Psoas muscle (tissue), 7 donors: ENCODE measurements at regions not wholly inside any gene's neighbourhood (a gene's known extent, or its start where the extent isn't known, plus 50 kb on each side); places are given as distances from the start of the nearest gene placed in this dataset.
"Not testable (repeated sequence)": the region's sequence is repeated elsewhere in the genome, so short reads cannot be mapped to it uniquely, and the experiment has no call there.

ENCODE experiments used
- ATAC-seq, 4 donors: fragments of 200-7000 bp; cut with Tn5 transposase; one replicate each; pipeline ENCODE4 v1.9.1; 2020; ENCODE audit warnings: moderate library complexity in 3 of 4, mild to moderate bottlenecking in 2 of 4
- DNase-seq, 2 donors: peaks; one replicate each; pipeline ENCODE4 v3.0.0-alpha.2; 2020
- H3K27ac ChIP-seq: fragments of 200-600 bp; one replicate; pipeline ENCODE4 v1.8.0; 2022
- H3K27me3 ChIP-seq, 3 donors: fragments of 200-600 bp in 1 of 3; one replicate each; pipeline versions ENCODE4 v1.6.1 to v1.8.0; 2013 to 2022; ENCODE audit warnings: low read length in 2 of 3, mild to moderate bottlenecking in 2 of 3, moderate library complexity in 1 of 3; ENCODE audit not compliant: insufficient read depth in 3 of 3
- H3K36me3 ChIP-seq, 2 donors: fragments of 200-600 bp in 1 of 2; one replicate each; pipeline versions ENCODE4 v1.6.1 to v1.8.0; 2013 to 2022; ENCODE audit warnings: low read depth in 1 of 2, mild to moderate bottlenecking in 1 of 2, moderate library complexity in 1 of 2; ENCODE audit not compliant: insufficient read depth in 1 of 2
- H3K4me1 ChIP-seq: fragments of 200-600 bp; one replicate; pipeline ENCODE4 v1.8.0; 2022
- H3K4me3 ChIP-seq: fragments of 200-600 bp; one replicate; pipeline ENCODE4 v1.8.0; 2022; ENCODE audit warnings: mild to moderate bottlenecking
- H3K9me3 ChIP-seq: fragments of 200-600 bp; one replicate; pipeline ENCODE4 v1.8.0; 2022
- WGBS, 3 donors: extraction: QIAGEN DNeasy Blood & Tissue Kit; methylation state at CpG; one replicate each; pipeline versions ENCODE4 v1.1.6 to v1.1.7; 2013; 5-methylcytosine and 5-hydroxymethylcytosine counted together
- intact Hi-C, 2 donors: fragments of 100-400 bp; cut with DNase I; formaldehyde crosslinking; loops; one replicate each; pipeline versions ENCODE4 v1.11.0 to v1.14.2; 2022
- TF ChIP-seq, protein P1 (sequence below): fragments of 200-600 bp; IDR thresholded peaks from one replicate; pipeline ENCODE4 v1.8.0; 2022; ENCODE audit warnings: antibody characterized with exemption
- donor health status: healthy with polysubstance abuse.
- donor health status: DM: no; HTN: no; CAD: no; lungs with moderate emphysema.
- donor health status: Bipolar disorder and iron deficiency.
- donor health status: healthy.
- donor health status: DM: yes; HTN: yes; CAD: no.
- donor health status: DM: no; HTN: no; CAD: no.
- donor health status: DM: yes; HTN: yes; CAD: no.

GRCh38 chr1:209196140-209196539 is 387.4 kb upstream of the CAMK1G start:
- Histone ChIP-seq H3K4me1 (no peaks in the 10 kb centered on the region), H3K27me3 (peaks cover 0 to 2% (median 0%) of the 10 kb centered on the region in 3 donors), H3K36me3 (no peaks in the 10 kb centered on the region), H3K9me3 (peaks cover 19% of the 10 kb centered on the region), H3K4me3 (no peak overlapping the region), H3K27ac (no peak overlapping the region)
- DNase-seq: no peak
- intact Hi-C loops: no loop called here
- TF ChIP-seq, protein P1, sequence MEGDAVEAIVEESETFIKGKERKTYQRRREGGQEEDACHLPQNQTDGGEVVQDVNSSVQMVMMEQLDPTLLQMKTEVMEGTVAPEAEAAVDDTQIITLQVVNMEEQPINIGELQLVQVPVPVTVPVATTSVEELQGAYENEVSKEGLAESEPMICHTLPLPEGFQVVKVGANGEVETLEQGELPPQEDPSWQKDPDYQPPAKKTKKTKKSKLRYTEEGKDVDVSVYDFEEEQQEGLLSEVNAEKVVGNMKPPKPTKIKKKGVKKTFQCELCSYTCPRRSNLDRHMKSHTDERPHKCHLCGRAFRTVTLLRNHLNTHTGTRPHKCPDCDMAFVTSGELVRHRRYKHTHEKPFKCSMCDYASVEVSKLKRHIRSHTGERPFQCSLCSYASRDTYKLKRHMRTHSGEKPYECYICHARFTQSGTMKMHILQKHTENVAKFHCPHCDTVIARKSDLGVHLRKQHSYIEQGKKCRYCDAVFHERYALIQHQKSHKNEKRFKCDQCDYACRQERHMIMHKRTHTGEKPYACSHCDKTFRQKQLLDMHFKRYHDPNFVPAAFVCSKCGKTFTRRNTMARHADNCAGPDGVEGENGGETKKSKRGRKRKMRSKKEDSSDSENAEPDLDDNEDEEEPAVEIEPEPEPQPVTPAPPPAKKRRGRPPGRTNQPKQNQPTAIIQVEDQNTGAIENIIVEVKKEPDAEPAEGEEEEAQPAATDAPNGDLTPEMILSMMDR: no peak
- no peak for ATAC-seq

DNA sequence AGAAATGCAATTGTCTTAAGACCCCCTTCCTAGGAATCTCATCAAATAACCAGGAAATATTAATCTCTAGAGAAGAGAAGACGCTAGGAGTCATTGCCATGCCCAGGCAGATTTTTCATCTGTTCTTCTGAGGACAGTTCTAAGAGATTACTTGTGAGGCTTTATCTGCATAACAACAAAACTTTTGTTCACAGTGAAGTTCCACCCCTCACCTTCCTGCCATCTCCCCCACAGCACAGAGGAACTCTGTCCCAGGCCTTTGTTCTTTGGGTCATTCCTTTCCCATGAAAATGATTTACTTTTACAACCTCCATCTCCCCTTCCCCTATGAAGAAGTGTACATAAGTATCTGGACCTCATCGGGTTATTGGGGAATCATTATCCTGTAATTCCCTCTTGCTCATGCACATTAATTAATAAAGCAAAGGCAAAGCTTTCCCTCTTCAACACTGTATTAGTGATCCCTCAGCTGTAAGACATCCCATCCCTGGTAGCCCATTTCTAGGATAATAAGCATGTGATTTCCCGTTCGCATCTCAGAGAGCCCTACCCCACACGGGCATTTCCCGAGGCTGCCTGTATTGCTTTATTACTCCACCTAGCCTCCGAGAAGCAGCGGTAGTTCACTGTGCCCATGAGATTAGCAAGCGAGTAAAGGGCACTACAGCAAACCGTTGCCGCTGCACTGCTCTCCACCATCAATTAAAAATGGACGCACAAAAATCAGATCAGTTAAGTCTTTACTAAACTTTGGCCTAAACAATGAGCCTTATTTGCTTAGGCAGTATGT is 384.4 kb upstream of the CAMK1G start:
- no peak for DNase-seq
- intact Hi-C loops: no loop called here
- 48 to 57% (median 53%) methylated on average over 12 of the region's 12 CpGs for WGBS, 3 donors
- Histone ChIP-seq H3K27ac (no peak overlapping the region), H3K9me3 (peaks cover 19% of the 10 kb centered on the region), H3K4me3 (no peak overlapping the region), H3K36me3 (no peaks in the 10 kb centered on the region), H3K4me1 (no peaks in the 10 kb centered on the region), H3K27me3 (peaks cover 0 to 2% (median 0%) of the 10 kb centered on the region in 3 donors)
- ATAC-seq: no peak
- TF ChIP-seq, protein P1: no peak

GRCh38 chr1:209199822-209200221 is 383.7 kb upstream of the CAMK1G start:
- H3K27me3 ChIP-seq: peaks cover 0 to 1% (median 0%) of the 10 kb centered on the region in 3 donors
- H3K9me3 ChIP-seq: peaks cover 19% of the 10 kb centered on the region
- no peak overlapping the region for H3K4me3 ChIP-seq
- 34 to 38% (median 36%) methylated on average over 4 of the region's 4 CpGs for WGBS, 3 donors
- no peaks in the 10 kb centered on the region for H3K4me1 ChIP-seq
- TF ChIP-seq, protein P1: no peak
- no peaks in the 10 kb centered on the region for H3K36me3 ChIP-seq
- H3K27ac ChIP-seq: no peak overlapping the region
- ATAC-seq (no peak), DNase-seq (no peak)
- intact Hi-C loops: loop anchor here in 1 of 2 donors (10.0 kb wide), 1 partner anchor 155 kb away; no protein-coding TSS in a partner anchor

- 82 to 87% (median 84%) methylated on average over 11 of the region's 11 CpGs for WGBS, 3 donors
- intact Hi-C loops: loop anchor here in 1 of 2 donors (2.0 to 10.0 kb wide), 2 partner anchors 152 to 364 kb away; no protein-coding TSS in a partner anchor
Observed at GRCh38 chr1:209202321-209202720, 381.2 kb upstream of the CAMK1G start.

DNA sequence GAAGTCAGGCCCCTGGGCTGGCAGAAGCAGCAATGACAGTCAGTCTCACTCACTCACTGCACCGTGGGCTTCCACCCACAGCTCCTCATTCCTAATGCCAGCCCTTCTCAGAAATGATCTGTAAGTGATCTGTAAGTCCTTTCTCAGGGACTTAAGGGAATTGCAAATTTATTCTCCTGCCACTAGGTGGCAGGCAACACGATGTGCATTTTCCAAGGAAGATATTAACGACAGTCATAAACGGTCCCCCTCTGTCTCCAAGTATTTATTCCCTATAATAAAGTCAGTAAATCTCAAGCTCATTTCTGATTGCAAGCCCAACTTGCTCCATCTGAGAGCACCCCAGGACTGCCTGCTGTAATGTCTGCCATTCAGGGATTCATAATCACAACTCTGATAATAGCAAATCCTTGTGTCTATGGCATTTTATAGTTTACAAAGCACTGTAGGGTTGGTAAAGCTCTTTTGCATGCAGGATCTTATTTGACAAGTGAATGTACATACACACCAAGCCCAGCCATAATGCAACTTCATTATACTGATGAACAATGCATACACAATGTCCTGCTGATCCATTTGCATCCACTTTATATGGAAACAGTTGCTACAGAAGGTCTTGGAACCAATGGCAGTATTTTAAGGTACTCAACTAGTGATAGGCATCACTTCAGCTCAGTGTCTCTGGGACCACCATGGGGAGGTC is 380.5 kb upstream of the CAMK1G start:
- Histone ChIP-seq H3K36me3 (no peaks in the 10 kb centered on the region), H3K27ac (no peak overlapping the region), H3K4me1 (no peaks in the 10 kb centered on the region), H3K27me3 (peaks cover 0 to 2% (median 0%) of the 10 kb centered on the region in 3 donors), H3K4me3 (no peak overlapping the region), H3K9me3 (no peaks in the 10 kb centered on the region)
- WGBS, 3 donors: 0 to 1% (median 0%) methylated on average over 4 of the region's 4 CpGs
- ATAC-seq (peak in 1 of 4 donors; percentile 23), DNase-seq (no peak)
- intact Hi-C loops: loop anchor here in 1 of 2 donors (2.0 to 10.0 kb wide), 2 partner anchors 152 to 364 kb away; no protein-coding TSS in a partner anchor
- TF ChIP-seq, protein P1: peak; percentile 66

More at GRCh38 chr1:209202321-209202720, 381.2 kb upstream of the CAMK1G start:
- not testable (repeated sequence) for H3K27me3 ChIP-seq, H3K4me3 ChIP-seq, H3K27ac ChIP-seq, H3K36me3 ChIP-seq, H3K9me3 ChIP-seq, H3K4me1 ChIP-seq, ATAC-seq, DNase-seq
